Thyroid gland (tissue), 4 donors: ENCODE measurements at regions not wholly inside any gene's neighbourhood (a gene's known extent, or its start where the extent isn't known, plus 50 kb on each side); places are given as distances from the start of the nearest gene placed in this dataset.

ENCODE experiments used
- POLR2A ChIP-seq, 2 donors: fragments of 450-650 bp; IDR thresholded peaks; one replicate each; pipeline ENCODE4 v1.6.1; 2017; ENCODE audit warnings: antibody characterized with exemption in 2 of 2, mild to moderate bottlenecking in 2 of 2, moderate library complexity in 1 of 2
- TF ChIP-seq, protein P1 (sequence below), 6 experiments: fragments of 200-600 bp in 3 of 6; fragments of 450-650 bp in 3 of 6; sonication (generic) in 3 of 6; IDR thresholded peaks; one replicate each; pipeline ENCODE4 v1.5.1; 2016 to 2019; ENCODE audit warnings: antibody characterized with exemption in 6 of 6, mild to moderate bottlenecking in 2 of 6, inconsistent platforms in 1 of 6, moderate library complexity in 1 of 6

DNA sequence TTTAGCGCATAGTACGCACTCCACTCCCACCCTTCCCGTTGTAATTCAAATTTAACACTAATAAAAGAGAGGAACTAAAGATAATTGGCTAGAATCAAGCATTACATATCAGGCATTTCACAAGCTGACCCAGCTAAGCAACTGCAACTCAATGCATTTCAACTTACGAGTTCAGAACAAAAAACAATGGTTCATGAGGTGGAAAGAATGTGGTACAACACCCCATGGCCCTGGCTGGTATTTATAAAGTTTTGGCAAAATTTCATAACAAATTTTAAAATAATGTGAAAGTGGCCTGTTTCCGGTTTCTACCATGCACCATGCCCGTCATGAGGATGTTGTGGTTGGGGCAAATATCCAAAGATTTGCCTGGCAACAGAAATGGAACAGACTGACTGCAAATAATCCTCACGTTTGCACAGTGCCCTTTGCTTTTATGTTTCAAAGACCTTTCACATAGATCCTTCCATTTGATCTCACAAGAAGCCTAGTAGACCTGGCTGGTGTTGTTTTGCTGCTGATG lies 455.3 kb upstream of the NR2F2 start:
- TF ChIP-seq, protein P1, sequence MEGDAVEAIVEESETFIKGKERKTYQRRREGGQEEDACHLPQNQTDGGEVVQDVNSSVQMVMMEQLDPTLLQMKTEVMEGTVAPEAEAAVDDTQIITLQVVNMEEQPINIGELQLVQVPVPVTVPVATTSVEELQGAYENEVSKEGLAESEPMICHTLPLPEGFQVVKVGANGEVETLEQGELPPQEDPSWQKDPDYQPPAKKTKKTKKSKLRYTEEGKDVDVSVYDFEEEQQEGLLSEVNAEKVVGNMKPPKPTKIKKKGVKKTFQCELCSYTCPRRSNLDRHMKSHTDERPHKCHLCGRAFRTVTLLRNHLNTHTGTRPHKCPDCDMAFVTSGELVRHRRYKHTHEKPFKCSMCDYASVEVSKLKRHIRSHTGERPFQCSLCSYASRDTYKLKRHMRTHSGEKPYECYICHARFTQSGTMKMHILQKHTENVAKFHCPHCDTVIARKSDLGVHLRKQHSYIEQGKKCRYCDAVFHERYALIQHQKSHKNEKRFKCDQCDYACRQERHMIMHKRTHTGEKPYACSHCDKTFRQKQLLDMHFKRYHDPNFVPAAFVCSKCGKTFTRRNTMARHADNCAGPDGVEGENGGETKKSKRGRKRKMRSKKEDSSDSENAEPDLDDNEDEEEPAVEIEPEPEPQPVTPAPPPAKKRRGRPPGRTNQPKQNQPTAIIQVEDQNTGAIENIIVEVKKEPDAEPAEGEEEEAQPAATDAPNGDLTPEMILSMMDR (IDR thresholded peaks at IDR 0.05): no peak
- no peak for TF ChIP-seq POLR2A (IDR thresholded peaks at IDR 0.05)
